Activated naive CD8-positive, alpha-beta T cell treated with anti-CD3 and anti-CD28 coated beads, Interleukin-2, amount 10 ng/mL, durations not matched to agents 7 days and 5 days (primary cell): ENCODE measurements at regions not wholly inside any gene's neighbourhood (a gene's known extent, or its start where the extent isn't known, plus 50 kb on each side); places are given as distances from the start of the nearest gene placed in this dataset.
A peak's percentile ranks its signal among the peaks of the same experiment; 100 is the strongest.

Source experiments
- ATAC-seq: fragments of 150-1000 bp; cut with Tn5 transposase; one replicate; pipeline ENCODE4 v1.10.0; 2021; ENCODE audit warnings: low read depth, moderate library complexity
- POLR2A ChIA-PET: fragments of 350-600 bp; sonication (Branson Sonifier 250); formaldehyde crosslinking; loops from one replicate; lab custom pipeline; 2021; ENCODE audit warnings: antibody characterized with exemption; lab: Charles Lee
- DNase-seq: peaks from one replicate; pipeline ENCODE4 v3.0.0; 2021
- H3K27ac Mint-ChIP-seq: one replicate; pipeline ENCODE4 v1.8.0; 2022; ENCODE audit warnings: mild to moderate bottlenecking, mixed read lengths
- H3K27me3 Mint-ChIP-seq: one replicate; pipeline ENCODE4 v1.8.0; 2022; ENCODE audit warnings: mild to moderate bottlenecking, moderate library complexity, mixed read lengths
- H3K36me3 Mint-ChIP-seq: one replicate; pipeline ENCODE4 v1.8.0; 2021; ENCODE audit warnings: mild to moderate bottlenecking, mixed read lengths
- H3K4me1 Mint-ChIP-seq: one replicate; pipeline ENCODE4 v1.8.0; 2021; ENCODE audit warnings: mixed read lengths
- H3K4me3 Mint-ChIP-seq: one replicate; pipeline ENCODE4 v1.8.0; 2022; ENCODE audit warnings: mild to moderate bottlenecking, moderate library complexity, mixed read lengths
- H3K9me3 Mint-ChIP-seq: one replicate; pipeline ENCODE4 v1.8.0; 2021; ENCODE audit warnings: mixed read lengths

DNA sequence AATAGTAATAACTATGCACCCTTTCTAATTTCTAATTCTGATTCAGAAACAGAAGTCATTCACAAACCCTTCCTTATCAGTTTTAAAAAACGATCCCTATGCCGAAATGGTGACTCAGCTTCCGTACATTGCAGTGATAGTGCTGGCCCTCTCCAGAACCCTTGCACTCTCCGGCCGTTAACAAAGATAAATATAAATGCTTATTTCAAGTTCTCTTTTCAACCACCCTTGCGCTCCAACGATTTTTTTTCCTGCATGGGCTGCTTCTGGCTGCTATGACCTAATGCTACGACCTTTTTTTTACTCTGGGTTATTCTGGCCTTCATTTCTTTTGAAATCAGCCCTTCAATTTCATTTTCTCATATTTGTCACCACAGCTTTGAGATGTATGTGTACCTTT lies 646.2 kb downstream of the NTRK3 start:
- POLR2A ChIA-PET, result no interaction called here
- DNase-seq (no peak), ATAC-seq (no peak)
- no peaks in the 10 kb centered on the region for H3K36me3 Mint-ChIP-seq
- H3K27me3 Mint-ChIP-seq, result no peaks in the 10 kb centered on the region
- H3K27ac Mint-ChIP-seq, result no peak overlapping the region
- H3K9me3 Mint-ChIP-seq, result no peaks in the 10 kb centered on the region
- no peak overlapping the region for H3K4me3 Mint-ChIP-seq
- H3K4me1 Mint-ChIP-seq, result peaks cover 1% of the 10 kb centered on the region

DNA sequence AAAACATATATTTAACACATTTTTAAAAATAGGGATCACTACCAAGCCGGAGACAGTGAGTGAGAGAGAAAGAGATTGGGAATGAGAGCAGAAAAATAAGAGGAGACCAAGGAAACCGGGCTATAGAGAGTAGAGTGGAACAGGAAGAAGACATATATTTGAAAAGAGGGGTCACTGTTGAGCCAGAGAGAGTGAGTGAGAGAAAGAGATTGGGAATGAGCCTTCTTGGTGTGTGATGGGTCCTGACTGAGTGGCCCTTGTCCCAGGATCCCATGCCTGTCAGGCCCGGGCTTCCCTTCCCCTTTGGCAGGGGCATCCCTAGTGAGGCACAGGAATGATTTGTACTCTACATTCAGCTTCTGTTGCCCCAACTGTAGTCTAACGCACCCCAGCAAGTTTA lies 646.6 kb downstream of the NTRK3 start:
- H3K9me3 Mint-ChIP-seq, result no peaks in the 10 kb centered on the region
- no peaks in the 10 kb centered on the region for H3K36me3 Mint-ChIP-seq
- POLR2A ChIA-PET, result no interaction called here
- no peak for DNase-seq
- H3K4me1 Mint-ChIP-seq, result peaks cover 1% of the 10 kb centered on the region
- H3K27me3 Mint-ChIP-seq, result no peaks in the 10 kb centered on the region
- no peak overlapping the region for H3K4me3 Mint-ChIP-seq
- no peak overlapping the region for H3K27ac Mint-ChIP-seq
- no peak for ATAC-seq

DNA sequence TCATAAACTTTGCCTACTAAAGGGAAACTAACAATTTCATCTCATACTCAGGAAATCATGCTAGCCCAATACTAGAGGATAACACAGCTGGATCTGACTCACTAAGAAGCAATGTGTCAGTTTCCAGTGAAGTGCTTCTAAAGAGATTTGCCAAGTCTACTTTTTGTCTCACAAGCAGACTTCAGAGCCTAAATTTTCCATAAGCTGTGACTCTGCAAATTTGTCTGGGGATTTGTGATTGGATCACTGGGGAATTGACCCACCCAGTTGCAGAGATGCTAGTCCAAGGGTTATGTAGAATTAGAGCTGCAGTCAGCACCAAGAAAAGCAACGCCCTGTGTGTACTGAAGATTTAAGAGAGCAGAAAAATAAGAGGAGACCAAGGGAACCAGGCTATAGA lies 647.1 kb downstream of the NTRK3 start:
- Mint-ChIP-seq H3K36me3 (no peaks in the 10 kb centered on the region), H3K27ac (no peak overlapping the region), H3K27me3 (no peaks in the 10 kb centered on the region), H3K9me3 (no peaks in the 10 kb centered on the region), H3K4me1 (peaks cover 1% of the 10 kb centered on the region), H3K4me3 (no peak overlapping the region)
- ATAC-seq, result no peak
- DNase-seq, result no peak
- POLR2A ChIA-PET, result no interaction called here

DNA sequence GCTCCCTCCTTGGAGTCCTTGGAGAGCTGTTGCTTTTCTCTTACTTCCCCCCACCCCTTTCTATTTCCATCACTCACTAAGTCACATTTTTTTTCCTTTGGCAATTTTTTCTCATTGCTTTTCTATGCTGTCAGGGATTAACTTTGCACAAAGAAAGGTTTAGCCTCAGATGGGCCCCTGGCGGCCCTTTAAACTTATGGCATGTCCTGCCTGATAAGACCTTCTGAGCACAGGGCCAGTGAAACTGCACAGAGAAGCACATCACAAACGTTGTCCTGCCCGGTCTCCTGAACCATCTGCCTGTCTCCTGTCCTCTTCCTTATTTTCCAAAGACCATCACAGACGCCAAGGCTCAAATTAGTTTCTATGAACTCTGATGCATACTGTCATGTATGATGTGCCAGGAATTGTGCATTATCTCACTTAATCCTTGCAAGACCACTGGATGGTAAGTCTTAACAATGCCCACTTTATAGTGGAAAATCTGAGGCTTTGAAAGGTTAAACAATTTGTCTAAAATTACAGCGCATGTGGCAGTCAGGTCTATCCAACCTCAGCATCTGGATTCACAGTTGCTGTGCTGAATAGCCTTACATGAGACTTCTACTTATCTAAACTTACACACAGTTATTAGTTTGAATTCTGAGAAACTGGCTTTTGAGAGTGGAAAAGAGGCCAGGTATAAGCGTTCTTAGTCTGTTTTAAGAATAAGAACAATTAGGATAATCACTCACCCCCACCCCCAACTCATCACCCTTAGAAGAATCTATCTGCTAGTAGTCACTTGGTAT lies 648.1 kb downstream of the NTRK3 start:
- no peaks in the 10 kb centered on the region for H3K27me3 Mint-ChIP-seq
- ATAC-seq (no peak), DNase-seq (no peak)
- H3K4me3 Mint-ChIP-seq, result no peak overlapping the region
- no peaks in the 10 kb centered on the region for H3K36me3 Mint-ChIP-seq
- H3K27ac Mint-ChIP-seq, result no peak overlapping the region
- no peaks in the 10 kb centered on the region for H3K9me3 Mint-ChIP-seq
- POLR2A ChIA-PET, result no interaction called here
- peaks cover 1% of the 10 kb centered on the region for H3K4me1 Mint-ChIP-seq

DNA sequence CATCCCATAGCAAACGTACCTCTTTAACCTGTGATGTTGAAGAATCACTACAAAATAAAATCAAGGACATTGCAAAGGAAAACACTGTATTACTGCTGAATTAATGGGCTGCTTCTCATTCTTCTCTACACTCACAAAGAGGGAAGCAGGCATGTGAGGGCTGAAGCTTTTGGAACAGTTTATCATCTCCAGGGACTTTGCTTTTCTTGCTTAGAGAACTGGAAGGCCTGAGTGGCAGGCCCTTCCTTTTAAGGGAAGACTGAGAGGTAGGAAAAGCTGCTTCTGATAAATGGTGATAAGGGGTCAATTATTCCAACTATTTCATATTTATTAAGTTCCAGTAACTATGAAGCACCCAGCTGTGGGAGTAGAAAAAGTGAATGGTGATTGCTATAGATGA lies 649.6 kb downstream of the NTRK3 start:
- ATAC-seq (no peak), DNase-seq (no peak)
- Mint-ChIP-seq H3K27me3 (no peaks in the 10 kb centered on the region), H3K9me3 (no peaks in the 10 kb centered on the region), H3K4me1 (peaks cover 1% of the 10 kb centered on the region), H3K27ac (no peak overlapping the region), H3K4me3 (no peak overlapping the region), H3K36me3 (no peaks in the 10 kb centered on the region)
- POLR2A ChIA-PET, result no interaction called here

DNA sequence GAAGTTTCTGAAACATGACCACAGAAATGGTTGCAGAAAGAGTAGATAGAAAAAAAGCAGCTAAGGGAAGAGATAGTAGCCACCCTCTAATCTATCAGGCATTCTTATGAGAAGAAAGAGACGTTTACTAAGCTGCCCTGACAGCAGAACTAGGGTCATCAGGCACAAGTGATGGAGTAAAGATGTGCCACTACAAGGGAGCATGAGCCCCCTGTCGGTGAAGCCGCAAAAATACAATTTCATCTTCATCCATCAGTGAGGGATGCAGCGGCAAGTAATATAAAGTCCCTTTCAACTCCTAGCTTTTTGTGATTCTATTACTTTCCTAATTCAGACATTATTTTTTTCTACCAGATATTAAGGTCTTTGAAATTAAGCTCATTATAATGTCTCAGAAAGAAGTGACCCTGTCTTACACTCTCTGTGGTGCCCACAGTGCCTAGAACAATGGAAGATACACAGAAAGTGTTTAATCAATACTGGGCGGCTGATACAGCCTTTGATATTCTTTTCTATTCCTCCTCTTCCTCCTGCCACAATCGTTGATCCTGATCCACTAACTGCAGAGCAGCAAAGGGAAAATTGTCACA lies 651.6 kb downstream of the NTRK3 start:
- Mint-ChIP-seq H3K27me3 (no peaks in the 10 kb centered on the region), H3K4me1 (no peaks in the 10 kb centered on the region), H3K36me3 (no peaks in the 10 kb centered on the region), H3K4me3 (no peak overlapping the region), H3K27ac (no peak overlapping the region), H3K9me3 (no peaks in the 10 kb centered on the region)
- ATAC-seq (no peak), DNase-seq (no peak)
- POLR2A ChIA-PET, result interaction anchor here (0.6 kb wide), 1 partner anchor 34 kb away, joined by 3 read pairs; no protein-coding TSS in a partner anchor

DNA sequence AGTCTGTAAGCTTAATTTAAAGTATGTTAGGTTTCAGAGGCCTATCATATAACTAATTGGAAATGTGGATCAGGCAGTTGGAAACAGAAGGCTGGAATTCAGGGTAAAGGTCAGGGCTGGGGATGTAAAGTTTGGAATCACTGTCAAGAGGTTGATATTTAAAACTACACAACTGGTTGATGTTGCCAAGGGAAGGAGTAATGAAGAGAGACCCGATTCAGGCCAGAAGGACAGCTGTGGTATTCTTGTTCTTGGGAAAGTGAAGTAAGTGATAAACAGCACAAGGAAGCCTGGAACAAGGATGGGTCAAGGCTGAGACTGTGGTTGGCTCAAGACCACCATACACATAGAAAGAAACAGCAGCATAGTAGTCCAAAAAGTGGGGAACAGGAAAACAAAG lies 654.2 kb downstream of the NTRK3 start:
- H3K9me3 Mint-ChIP-seq, result peaks cover 3% of the 10 kb centered on the region
- peaks cover 8% of the 10 kb centered on the region for H3K4me1 Mint-ChIP-seq
- DNase-seq (no peak), ATAC-seq (no peak)
- H3K27ac Mint-ChIP-seq, result no peak overlapping the region
- no peaks in the 10 kb centered on the region for H3K27me3 Mint-ChIP-seq
- POLR2A ChIA-PET, result no interaction called here
- no peaks in the 10 kb centered on the region for H3K36me3 Mint-ChIP-seq
- no peak overlapping the region for H3K4me3 Mint-ChIP-seq

DNA sequence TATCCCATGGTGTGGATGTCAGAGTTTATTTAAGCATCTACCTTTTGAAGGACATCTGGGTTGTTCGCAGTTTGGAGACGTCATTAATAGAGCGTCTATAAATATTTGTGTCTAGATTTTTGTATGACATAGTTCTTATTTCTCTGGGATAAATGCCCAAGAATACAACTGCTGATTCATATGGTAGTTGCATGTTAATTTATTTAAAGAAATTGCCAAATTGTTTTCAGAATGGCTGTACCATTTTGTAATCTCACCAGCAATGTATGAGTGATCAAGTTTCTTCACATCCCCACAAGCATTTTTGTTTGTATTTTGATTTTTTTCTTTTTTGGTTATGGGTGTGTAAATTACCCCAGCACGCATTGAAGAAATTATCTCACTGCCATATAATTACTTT lies 656.9 kb downstream of the NTRK3 start:
- peaks cover 24% of the 10 kb centered on the region for H3K4me1 Mint-ChIP-seq
- no peak overlapping the region for H3K4me3 Mint-ChIP-seq
- POLR2A ChIA-PET, result no interaction called here
- H3K27me3 Mint-ChIP-seq, result no peaks in the 10 kb centered on the region
- peaks cover 5% of the 10 kb centered on the region for H3K9me3 Mint-ChIP-seq
- DNase-seq (no peak), ATAC-seq (no peak)
- H3K36me3 Mint-ChIP-seq, result no peaks in the 10 kb centered on the region
- no peak overlapping the region for H3K27ac Mint-ChIP-seq

DNA sequence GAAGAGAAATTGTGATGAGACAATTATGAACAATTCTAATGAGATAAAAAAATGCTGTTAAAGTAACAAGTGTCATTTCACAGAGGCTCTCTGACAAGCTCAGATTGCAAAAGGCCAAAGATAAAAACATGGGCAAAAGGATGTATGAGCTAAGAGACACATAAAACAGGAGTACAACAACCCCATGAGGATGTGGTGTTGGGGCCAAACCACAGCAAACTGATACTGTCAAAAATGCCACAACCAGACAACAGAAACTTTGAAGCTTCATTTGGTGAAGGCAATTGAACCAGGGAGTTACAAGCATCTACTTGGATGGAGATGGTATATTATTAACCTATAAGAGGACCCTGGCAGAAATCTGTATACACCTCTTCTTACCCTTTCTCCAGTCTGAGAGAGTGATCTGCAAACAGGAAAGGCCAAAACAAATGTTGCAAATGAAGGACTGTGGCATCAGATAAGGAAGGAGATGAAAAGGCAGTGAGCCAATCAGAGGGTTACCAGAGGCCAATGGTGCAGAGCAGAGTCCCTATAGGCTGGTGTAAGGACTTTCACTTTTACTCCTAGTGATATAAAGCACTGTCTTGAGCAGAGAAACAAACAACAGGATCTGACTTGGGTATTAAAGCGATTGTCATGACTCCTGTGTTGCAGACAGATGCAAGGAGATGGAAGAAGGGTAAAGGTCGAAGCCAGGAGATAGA lies 659.0 kb downstream of the NTRK3 start:
- Mint-ChIP-seq H3K27ac (peak overlapping the region; percentile 95), H3K9me3 (peaks cover 5% of the 10 kb centered on the region), H3K4me3 (peak overlapping the region; percentile 64), H3K36me3 (no peaks in the 10 kb centered on the region), H3K4me1 (peaks cover 25% of the 10 kb centered on the region), H3K27me3 (no peaks in the 10 kb centered on the region)
- ATAC-seq (peak; percentile 99), DNase-seq (peak; percentile 49)
- POLR2A ChIA-PET, result no interaction called here

DNA sequence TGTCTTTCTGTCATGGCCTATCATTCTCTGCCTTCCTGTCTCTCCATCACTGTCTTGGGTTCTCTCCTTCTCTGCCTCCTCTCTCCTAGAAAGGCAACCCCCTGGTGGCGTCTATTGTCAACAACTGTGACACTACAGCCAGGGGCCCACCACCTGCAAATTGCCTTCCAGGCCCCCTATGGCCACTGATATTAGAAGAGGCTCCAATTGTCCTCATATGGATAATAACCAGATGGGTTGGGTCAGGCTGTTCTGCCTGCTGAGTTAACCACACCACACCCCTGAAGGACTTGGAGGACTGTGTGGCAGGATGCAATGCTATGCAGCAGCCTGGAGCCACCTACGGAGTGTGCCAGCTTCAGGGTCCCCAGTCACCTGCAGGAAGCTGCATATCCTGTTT lies 665.0 kb downstream of the NTRK3 start:
- no peaks in the 10 kb centered on the region for H3K27me3 Mint-ChIP-seq
- ATAC-seq (no peak), DNase-seq (no peak)
- H3K36me3 Mint-ChIP-seq, result no peaks in the 10 kb centered on the region
- H3K4me3 Mint-ChIP-seq, result no peak overlapping the region
- H3K27ac Mint-ChIP-seq, result no peak overlapping the region
- H3K4me1 Mint-ChIP-seq, result peaks cover 11% of the 10 kb centered on the region
- POLR2A ChIA-PET, result no interaction called here
- H3K9me3 Mint-ChIP-seq, result peaks cover 2% of the 10 kb centered on the region

DNA sequence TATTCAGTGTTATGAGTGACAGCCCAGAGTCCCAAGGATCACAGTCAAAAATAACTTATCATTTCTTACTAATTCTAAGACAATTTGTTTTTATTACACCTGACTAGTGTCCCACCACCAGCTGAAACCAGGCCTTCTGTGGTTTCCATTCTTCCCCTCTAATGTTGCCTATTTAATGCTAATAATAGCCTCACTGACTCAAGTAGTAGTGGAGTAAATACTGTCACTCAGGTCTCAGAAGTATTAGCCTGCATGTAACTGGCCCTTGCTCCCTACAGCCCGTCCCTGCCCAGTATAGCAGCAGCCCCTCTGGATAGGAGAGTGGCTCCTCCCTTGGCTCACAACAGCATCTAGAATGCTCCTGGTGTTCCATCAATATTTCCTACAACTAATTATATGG lies 665.5 kb downstream of the NTRK3 start:
- Mint-ChIP-seq H3K4me3 (no peak overlapping the region), H3K27ac (no peak overlapping the region)

DNA sequence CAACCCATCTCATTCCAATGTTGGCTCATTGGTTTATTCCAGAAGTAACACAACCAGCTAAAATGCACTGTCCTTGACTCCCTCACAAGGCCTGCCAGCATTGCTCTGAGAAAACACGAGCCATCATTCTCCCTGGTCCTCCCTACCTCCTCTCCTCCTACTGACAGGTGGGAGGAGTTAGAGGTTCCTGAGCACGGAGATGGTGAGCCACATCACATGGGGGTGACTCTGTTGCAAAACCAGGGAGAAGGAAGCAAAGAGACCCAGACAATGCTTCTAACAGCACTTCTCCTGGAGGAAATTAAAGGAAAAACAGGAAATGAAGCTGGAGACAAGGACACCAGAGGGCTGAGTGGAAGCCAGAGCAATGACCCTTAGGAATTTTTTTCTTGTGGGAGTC lies 667.4 kb downstream of the NTRK3 start:
- POLR2A ChIA-PET, result no interaction called here
- H3K4me1 Mint-ChIP-seq, result peaks cover 2% of the 10 kb centered on the region
- no peaks in the 10 kb centered on the region for H3K36me3 Mint-ChIP-seq
- no peak overlapping the region for H3K27ac Mint-ChIP-seq
- no peak overlapping the region for H3K4me3 Mint-ChIP-seq
- H3K27me3 Mint-ChIP-seq, result no peaks in the 10 kb centered on the region
- no peaks in the 10 kb centered on the region for H3K9me3 Mint-ChIP-seq
- ATAC-seq, result no peak
- DNase-seq, result no peak

More for the DNA sequence above, 665.5 kb downstream of the NTRK3 start:
- no peak for ATAC-seq
- Mint-ChIP-seq H3K9me3 (peaks cover 2% of the 10 kb centered on the region), H3K36me3 (no peaks in the 10 kb centered on the region), H3K4me1 (peaks cover 11% of the 10 kb centered on the region), H3K27me3 (no peaks in the 10 kb centered on the region)
- POLR2A ChIA-PET, result no interaction called here
- DNase-seq, result no peak

DNA sequence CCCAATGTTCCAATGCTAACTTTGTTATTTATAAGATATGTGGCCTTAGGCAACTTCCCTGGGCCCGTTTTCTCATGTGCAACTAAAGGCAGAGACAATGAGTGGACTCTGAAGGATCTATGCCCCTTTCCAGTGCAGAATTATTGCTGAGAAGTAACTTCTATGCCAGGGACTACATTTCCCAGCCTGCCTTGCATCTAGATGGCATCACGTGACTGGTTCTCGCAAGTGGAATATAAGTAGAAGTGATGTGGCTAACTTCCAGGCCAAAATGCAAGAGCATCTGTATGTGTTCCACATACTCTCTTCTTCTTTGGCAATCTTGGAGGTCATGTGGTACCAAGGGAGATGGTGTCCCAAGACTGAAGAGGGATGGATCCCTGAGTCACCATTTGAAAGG lies 674.4 kb downstream of the NTRK3 start:
- POLR2A ChIA-PET, result no interaction called here
- H3K27ac Mint-ChIP-seq, result no peak overlapping the region
- no peaks in the 10 kb centered on the region for H3K27me3 Mint-ChIP-seq
- no peaks in the 10 kb centered on the region for H3K4me1 Mint-ChIP-seq
- no peak overlapping the region for H3K4me3 Mint-ChIP-seq
- ATAC-seq (no peak), DNase-seq (no peak)
- H3K9me3 Mint-ChIP-seq, result no peaks in the 10 kb centered on the region
- H3K36me3 Mint-ChIP-seq, result no peaks in the 10 kb centered on the region

DNA sequence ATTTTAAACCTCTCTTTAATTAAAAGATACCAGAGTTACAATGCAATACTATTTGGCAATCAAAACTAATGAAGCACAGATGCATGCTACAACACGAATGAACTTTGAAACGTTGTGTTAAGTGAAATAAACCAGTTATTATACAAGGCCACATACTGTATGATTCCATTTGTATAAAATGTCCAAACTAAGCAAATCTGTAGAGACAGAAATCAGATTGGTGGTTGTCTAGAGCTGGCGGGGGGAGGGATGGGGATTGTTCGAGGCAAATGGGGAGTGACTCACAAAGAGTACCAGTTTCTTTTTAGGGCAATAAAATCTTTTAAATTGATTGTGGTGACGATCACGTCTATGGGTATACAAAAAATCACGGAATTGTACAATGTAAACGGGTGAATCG lies 677.0 kb downstream of the NTRK3 start:
- no peak overlapping the region for H3K27ac Mint-ChIP-seq
- no peak for ATAC-seq
- DNase-seq, result no peak

More for the DNA sequence above, 677.0 kb downstream of the NTRK3 start:
- no peak overlapping the region for H3K4me3 Mint-ChIP-seq
- H3K36me3 Mint-ChIP-seq, result no peaks in the 10 kb centered on the region
- peaks cover 6% of the 10 kb centered on the region for H3K27me3 Mint-ChIP-seq
- H3K4me1 Mint-ChIP-seq, result no peaks in the 10 kb centered on the region
- POLR2A ChIA-PET, result no interaction called here
- H3K9me3 Mint-ChIP-seq, result no peaks in the 10 kb centered on the region
